Ascending aorta (tissue), 2 donors: ENCODE measurements at regions not wholly inside any gene's neighbourhood (a gene's known extent, or its start where the extent isn't known, plus 50 kb on each side); places are given as distances from the start of the nearest gene placed in this dataset.

Source experiments
- DNase-seq, 2 donors: peaks; one replicate each; pipeline ENCODE4 v3.0.0-alpha.2; 2019; ENCODE audit warnings: low spot score in 2 of 2
- H3K27ac ChIP-seq, 2 donors: fragments of 200-600 bp; sonication (generic); one replicate each; pipeline ENCODE4 v1.5.1; 2016 to 2017; ENCODE audit warnings: mild to moderate bottlenecking in 1 of 2
- H3K27me3 ChIP-seq: fragments of 200-600 bp; sonication (generic); one replicate; pipeline ENCODE4 v1.5.1; 2017
- H3K36me3 ChIP-seq, 2 donors: fragments of 200-600 bp; sonication (generic); one replicate each; pipeline ENCODE4 v1.5.1; 2016
- H3K4me1 ChIP-seq, 2 donors: fragments of 200-600 bp; sonication (generic); one replicate each; pipeline ENCODE4 v1.5.1; 2016 to 2017; ENCODE audit warnings: mild to moderate bottlenecking in 1 of 2
- H3K4me3 ChIP-seq, 2 donors: fragments of 200-600 bp; sonication (generic); one replicate each; pipeline ENCODE4 v1.5.1; 2016 to 2017; ENCODE audit warnings: mild to moderate bottlenecking in 1 of 2
- H3K9me3 ChIP-seq, 2 donors: fragments of 200-600 bp; sonication (generic); one replicate each; pipeline ENCODE4 v1.5.1; 2016
- CTCF ChIP-seq, 3 experiments: fragments of 200-600 bp in 2 of 3; fragments of 450-650 bp in 1 of 3; sonication (generic) in 2 of 3; IDR thresholded peaks; one replicate each; pipeline ENCODE4 v1.5.1; 2016 to 2019; ENCODE audit warnings: antibody characterized with exemption in 3 of 3, mild to moderate bottlenecking in 1 of 3, moderate library complexity in 1 of 3
- intact Hi-C: fragments of 100-400 bp; cut with DNase I; formaldehyde crosslinking; loops from one replicate; pipeline ENCODE4 v1.15.1; 2023

- TF ChIP-seq CTCF (IDR thresholded peaks at IDR 0.05): no peak
- Histone ChIP-seq H3K9me3 (no peaks in the 10 kb centered on the region), H3K36me3 (no peaks in the 10 kb centered on the region), H3K27me3 (no peaks in the 10 kb centered on the region), H3K27ac (no peak overlapping the region), H3K4me3 (no peak overlapping the region), H3K4me1 (no peaks in the 10 kb centered on the region)
- DNase-seq: no peak
- intact Hi-C loops: no loop called here
These were observed 133.3 kb upstream of the MGMT start for GRCh38 chr10:129333706-129334105.

- no peak for TF ChIP-seq CTCF (IDR thresholded peaks at IDR 0.05)
- Histone ChIP-seq H3K9me3 (no peaks in the 10 kb centered on the region), H3K27ac (no peak overlapping the region), H3K27me3 (no peaks in the 10 kb centered on the region), H3K36me3 (no peaks in the 10 kb centered on the region), H3K4me1 (no peaks in the 10 kb centered on the region), H3K4me3 (no peak overlapping the region)
- no peak for DNase-seq
- intact Hi-C loops: no loop called here
These were observed 132.8 kb upstream of the MGMT start for GRCh38 chr10:129334266-129334665.

GRCh38 chr10:129335396-129335795 is 131.6 kb upstream of the MGMT start:
- TF ChIP-seq CTCF (IDR thresholded peaks at IDR 0.05): no peak
- no peak overlapping the region for H3K4me3 ChIP-seq
- H3K36me3 ChIP-seq: no peaks in the 10 kb centered on the region
- intact Hi-C loops: no loop called here
- H3K9me3 ChIP-seq: no peaks in the 10 kb centered on the region
- no peaks in the 10 kb centered on the region for H3K4me1 ChIP-seq
- H3K27me3 ChIP-seq: no peaks in the 10 kb centered on the region
- DNase-seq: no peak
- H3K27ac ChIP-seq: no peak overlapping the region

- H3K36me3 ChIP-seq: no peaks in the 10 kb centered on the region
- H3K4me1 ChIP-seq: no peaks in the 10 kb centered on the region
- no peaks in the 10 kb centered on the region for H3K27me3 ChIP-seq
- no peak for DNase-seq
- H3K4me3 ChIP-seq: no peak overlapping the region
- intact Hi-C loops: no loop called here
- H3K27ac ChIP-seq: no peak overlapping the region
- H3K9me3 ChIP-seq: no peaks in the 10 kb centered on the region
- no peak for TF ChIP-seq CTCF (IDR thresholded peaks at IDR 0.05)
These were observed 131.1 kb upstream of the MGMT start for GRCh38 chr10:129335942-129336341.

- no peaks in the 10 kb centered on the region for H3K9me3 ChIP-seq
- H3K27me3 ChIP-seq: no peaks in the 10 kb centered on the region
- H3K4me1 ChIP-seq: no peaks in the 10 kb centered on the region
- H3K4me3 ChIP-seq: no peak overlapping the region
- no peaks in the 10 kb centered on the region for H3K36me3 ChIP-seq
- no peak for TF ChIP-seq CTCF (IDR thresholded peaks at IDR 0.05)
- no peak overlapping the region for H3K27ac ChIP-seq
- intact Hi-C loops: no loop called here
- no peak for DNase-seq
These were observed 127.8 kb upstream of the MGMT start for GRCh38 chr10:129339191-129339590.

- H3K9me3 ChIP-seq: no peaks in the 10 kb centered on the region
- no peaks in the 10 kb centered on the region for H3K4me1 ChIP-seq
- no peaks in the 10 kb centered on the region for H3K27me3 ChIP-seq
- H3K4me3 ChIP-seq: no peak overlapping the region
- no peak for DNase-seq
- intact Hi-C loops: no loop called here
- no peak overlapping the region for H3K27ac ChIP-seq
- no peaks in the 10 kb centered on the region for H3K36me3 ChIP-seq
- TF ChIP-seq CTCF (IDR thresholded peaks at IDR 0.05): no peak
These were observed 127.2 kb upstream of the MGMT start for GRCh38 chr10:129339841-129340240.
